ENCODE measurements at regions not wholly inside any gene's neighbourhood (a gene's known extent, or its start where the extent isn't known, plus 50 kb on each side); places are given as distances from the start of the nearest gene placed in this dataset.

- ChIA-PET RAD21 (ENCODE audit: unreplicated experiment) (no interaction called here), CTCF (interaction anchor here (0.6 kb wide), 1 partner anchor 137 kb away, joined by 4 read pairs; no protein-coding TSS in a partner anchor)
- 28% methylated on average over 6 of the region's 6 CpGs for WGBS (ENCODE audit: insufficient coverage, insufficient replicate concordance, low lambda C conversion rate, missing lambda C conversion rate)
Measured at GRCh38 chr4:28548594-28548993, 1688.0 kb downstream of the STIM2 start.

More at GRCh38 chr4:28548594-28548993, 1688.0 kb downstream of the STIM2 start:
- Histone ChIP-seq H3K4me3 (no peak overlapping the region), H3K9ac (ENCODE audit: control insufficient read depth, insufficient read depth, low read length) (no peak overlapping the region), H3K27me3 (replicated peaks in 1 of 2; ENCODE audit: control insufficient read depth in 2 of 2, insufficient read depth in 2 of 2, low read length in 1 of 2) (no peaks in the 10 kb centered on the region), H3K79me2 (ENCODE audit: control insufficient read depth, insufficient read depth, low read length) (no peaks in the 10 kb centered on the region), H3K4me1 (ENCODE audit: control insufficient read depth, insufficient read depth, low read length) (no peaks in the 10 kb centered on the region), H3K9me3 (replicated peaks; ENCODE audit: control insufficient read depth, insufficient read depth, low read length) (no peaks in the 10 kb centered on the region), H2AFZ (ENCODE audit: control insufficient read depth, low read depth, low read length) (no peak overlapping the region), H3K36me3 (ENCODE audit: control insufficient read depth in 2 of 2, insufficient read depth in 2 of 2, low read length in 1 of 2) (no peaks in the 10 kb centered on the region), H4K20me1 (ENCODE audit: control insufficient read depth, insufficient read depth) (no peaks in the 10 kb centered on the region), H3K27ac (ENCODE audit: control insufficient read depth, insufficient read depth) (no peak overlapping the region), H3K4me2 (ENCODE audit: control insufficient read depth, insufficient read depth) (no peak overlapping the region)
- BruUV-seq (replicated peaks) = no TSS peak
- ChIA-PET SMC1A (ENCODE audit: uncharacterized antibody, unreplicated experiment) (interaction anchor here (0.6 to 1.3 kb wide), 2 partner anchors 15 to 302 kb away, joined by 3 read pairs; no protein-coding TSS in a partner anchor), POLR2A (no interaction called here)
- FAIRE-seq (no peak), DNase-seq (ENCODE audit: low read depth, low spot score) (no peak), ATAC-seq (no peak)
- TF ChIP-seq BCL3 (IDR thresholded peaks at IDR 0.05; ENCODE audit: borderline replicate concordance, insufficient read depth, low read depth, low read length, poor library complexity, severe bottlenecking) = no peak
- no peak for TF ChIP-seq SIN3A (IDR thresholded peaks at IDR 0.05; ENCODE audit: low read depth, low read length)
- TF ChIP-seq LARP7 (IDR thresholded peaks at IDR 0.05) = no peak
- no peak for TF ChIP-seq CEBPB (IDR thresholded peaks at IDR 0.05; ENCODE audit: borderline replicate concordance in 1 of 2, low read depth in 2 of 2, low read length in 2 of 2)
- no peak for TF ChIP-seq ATF2 (IDR thresholded peaks at IDR 0.05; ENCODE audit: low read length)
- TF ChIP-seq ZNF207 (IDR thresholded peaks at IDR 0.05; ENCODE audit: borderline replicate concordance) = no peak
- in situ Hi-C loops (cut with MboI) (no loop called here), intact Hi-C loops (cut with micrococcal nuclease; ENCODE audit: unreplicated experiment) (no loop called here)

All from GM12878 (cell line).